ENCODE measurements at regions not wholly inside any gene's neighbourhood (a gene's known extent, or its start where the extent isn't known, plus 50 kb on each side); places are given as distances from the start of the nearest gene placed in this dataset.

GRCh38 chr12:58773986-58774385 is 146.3 kb downstream of the LRIG3 start:
- TF ChIP-seq CTCF (IDR thresholded peaks at IDR 0.05 in 8 of 11, conservative IDR thresholded peaks at IDR 0.05 in 3 of 11) (no peak), POLR2A (IDR thresholded peaks at IDR 0.05) (no peak)

Data from spleen (tissue), 7 donors.